Stomach (tissue), 4 donors: ENCODE measurements at regions not wholly inside any gene's neighbourhood (a gene's known extent, or its start where the extent isn't known, plus 50 kb on each side); places are given as distances from the start of the nearest gene placed in this dataset.

Experiments
- EP300 ChIP-seq: sonication (generic); formaldehyde crosslinking; IDR thresholded peaks from one replicate; pipeline ENCODE4 v1.6.1; 2017; ENCODE audit warnings: antibody characterized with exemption
- POLR2A ChIP-seq, 4 donors: fragments of 450-650 bp; IDR thresholded peaks; one replicate each; pipeline ENCODE4 v1.6.1; 2016; ENCODE audit warnings: antibody characterized with exemption in 4 of 4, control low read depth in 2 of 4, mild to moderate bottlenecking in 1 of 4, moderate library complexity in 1 of 4
- POLR2AphosphoS5 ChIP-seq, 3 donors: sonication (generic); formaldehyde crosslinking; IDR thresholded peaks; one replicate each; pipeline ENCODE4 v1.6.1; 2016; ENCODE audit warnings: antibody characterized with exemption in 3 of 3
- TF ChIP-seq, protein P1 (sequence below), 7 experiments: fragments of 450-650 bp in 4 of 7; fragments of 200-600 bp in 3 of 7; sonication (generic) in 3 of 7; IDR thresholded peaks; one replicate each; pipeline ENCODE4 v1.5.1; 2016 to 2019; ENCODE audit warnings: antibody characterized with exemption in 7 of 7, control low read depth in 2 of 7, mild to moderate bottlenecking in 1 of 7

DNA sequence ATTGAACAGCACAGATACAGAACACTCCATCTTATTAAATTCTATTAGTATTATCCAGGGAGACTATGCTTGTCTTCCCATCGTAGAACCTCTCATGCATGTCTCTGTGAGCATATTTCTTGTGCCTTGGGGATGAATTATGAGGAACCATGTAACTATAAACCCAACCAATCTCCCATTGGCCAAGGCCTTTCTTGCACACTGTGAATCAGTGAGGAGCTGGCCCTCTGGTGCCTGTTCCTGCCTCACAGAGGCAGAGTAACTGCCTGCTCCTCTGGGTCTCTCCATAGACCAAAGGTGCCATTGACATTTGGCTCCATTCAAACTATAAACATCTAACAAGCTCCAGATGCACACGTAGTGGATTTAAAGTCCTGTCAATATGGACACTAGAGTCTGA, 190.4 kb downstream of the ENC1 start:
- TF ChIP-seq, protein P1, sequence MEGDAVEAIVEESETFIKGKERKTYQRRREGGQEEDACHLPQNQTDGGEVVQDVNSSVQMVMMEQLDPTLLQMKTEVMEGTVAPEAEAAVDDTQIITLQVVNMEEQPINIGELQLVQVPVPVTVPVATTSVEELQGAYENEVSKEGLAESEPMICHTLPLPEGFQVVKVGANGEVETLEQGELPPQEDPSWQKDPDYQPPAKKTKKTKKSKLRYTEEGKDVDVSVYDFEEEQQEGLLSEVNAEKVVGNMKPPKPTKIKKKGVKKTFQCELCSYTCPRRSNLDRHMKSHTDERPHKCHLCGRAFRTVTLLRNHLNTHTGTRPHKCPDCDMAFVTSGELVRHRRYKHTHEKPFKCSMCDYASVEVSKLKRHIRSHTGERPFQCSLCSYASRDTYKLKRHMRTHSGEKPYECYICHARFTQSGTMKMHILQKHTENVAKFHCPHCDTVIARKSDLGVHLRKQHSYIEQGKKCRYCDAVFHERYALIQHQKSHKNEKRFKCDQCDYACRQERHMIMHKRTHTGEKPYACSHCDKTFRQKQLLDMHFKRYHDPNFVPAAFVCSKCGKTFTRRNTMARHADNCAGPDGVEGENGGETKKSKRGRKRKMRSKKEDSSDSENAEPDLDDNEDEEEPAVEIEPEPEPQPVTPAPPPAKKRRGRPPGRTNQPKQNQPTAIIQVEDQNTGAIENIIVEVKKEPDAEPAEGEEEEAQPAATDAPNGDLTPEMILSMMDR (IDR thresholded peaks at IDR 0.05): no peak
- TF ChIP-seq POLR2A (IDR thresholded peaks at IDR 0.05) (no peak), POLR2AphosphoS5 (IDR thresholded peaks at IDR 0.05) (no peak), EP300 (no peak)
